A549 (cell line): ENCODE measurements at regions not wholly inside any gene's neighbourhood (a gene's known extent, or its start where the extent isn't known, plus 50 kb on each side); places are given as distances from the start of the nearest gene placed in this dataset.

Source experiments
- ATAC-seq, 2 experiments: fragments of 200-7000 bp in 1 of 2; fragments of >200 bp in 1 of 2; cut with Nextera tagmentation in 1 of 2; cut with Tn5 transposase in 1 of 2; 3 replicates each; pipeline versions ENCODE4 v1.8.0 to v1.9.1; 2018 to 2020; ENCODE audit warnings: mild to moderate bottlenecking in 1 of 2, moderate library complexity in 1 of 2
- CTCF ChIA-PET: fragments of 300-600 bp; sonication (Branson Sonifier 250); formaldehyde crosslinking; extraction: SDS; loops from one replicate; lab custom pipeline; 2021; ENCODE audit warnings: antibody characterized with exemption, inconsistent platforms; lab: Yijun Ruan, JAX
- POLR2A ChIA-PET: fragments of 350-600 bp; formaldehyde crosslinking; extraction: SDS; loops from one replicate; lab custom pipeline; 2021; ENCODE audit warnings: antibody characterized with exemption, inconsistent platforms; lab: Yijun Ruan, JAX
- DNase-seq, 2 experiments: peaks; one replicate each; pipeline versions ENCODE4 v3.0.0 to v3.0.0-alpha.2; 2011 to 2016; ENCODE audit warnings: low read depth in 1 of 2, low spot score in 1 of 2
- FAIRE-seq: peaks from 2 replicates; lab custom pipeline; 2011; peaks lifted over from hg19 to GRCh38; lab: Jason Lieb, UNC
- H3K27ac ChIP-seq, 2 experiments: fragments of >200 bp; sonication (Bioruptor Twin); formaldehyde crosslinking; 3 replicates each; pipeline ENCODE4 v1.5.1; 2016 to 2017
- H3K4me1 ChIP-seq: fragments of >200 bp; sonication (Bioruptor Twin); formaldehyde crosslinking; 3 replicates; pipeline ENCODE4 v1.6.1; 2016
- H3K4me2 ChIP-seq: fragments of >200 bp; sonication (Bioruptor Twin); formaldehyde crosslinking; 3 replicates; pipeline ENCODE4 v1.6.1; 2016
- H3K4me3 ChIP-seq: fragments of >200 bp; sonication (Bioruptor Twin); formaldehyde crosslinking; 3 replicates; pipeline ENCODE4 v1.5.1; 2016
- H3K9me3 ChIP-seq: fragments of >200 bp; sonication (Bioruptor Twin); formaldehyde crosslinking; 3 replicates; pipeline ENCODE4 v1.6.1; 2016
- BHLHE40 ChIP-seq: IDR thresholded peaks from 2 replicates; pipeline ENCODE4 v1.6.1; 2012; ENCODE audit warnings: low read depth, low read length, inconsistent platforms
- E2F6 ChIP-seq: IDR thresholded peaks from 2 replicates; pipeline ENCODE4 v1.6.1; 2012; ENCODE audit warnings: low read depth, borderline replicate concordance
- ELK1 ChIP-seq: fragments of 150-350 bp; IDR thresholded peaks from 2 replicates; pipeline ENCODE4 v1.6.1; 2014; ENCODE audit warnings: low read depth, mild to moderate bottlenecking, low read length
- ESRRA ChIP-seq: fragments of 150-350 bp; IDR thresholded peaks from 2 replicates; pipeline ENCODE4 v1.6.1; 2014; ENCODE audit warnings: mild to moderate bottlenecking, low read length, borderline replicate concordance
- FOXS1 ChIP-seq: fragments of 250-450 bp; sonication (Bioruptor Pico); IDR thresholded peaks from 2 replicates; pipeline ENCODE4 v1.5.0; 2020; ENCODE audit warnings: mild to moderate bottlenecking, moderate library complexity
- GATA3 ChIP-seq: IDR thresholded peaks from 2 replicates; pipeline ENCODE4 v1.6.1; 2012; ENCODE audit warnings: borderline replicate concordance
- HMGXB4 ChIP-seq: fragments of 250-450 bp; sonication (Bioruptor Pico); IDR thresholded peaks from 2 replicates; pipeline ENCODE4 v1.5.0; 2021; ENCODE audit warnings: mild to moderate bottlenecking, moderate library complexity, borderline replicate concordance
- HOXB13 ChIP-seq: fragments of 250-450 bp; sonication (Bioruptor Pico); IDR thresholded peaks from 2 replicates; pipeline ENCODE4 v1.5.0; 2020; ENCODE audit warnings: low read depth, mild to moderate bottlenecking, moderate library complexity
- HOXB5 ChIP-seq: fragments of 250-450 bp; sonication (Bioruptor Pico); IDR thresholded peaks from 2 replicates; pipeline ENCODE4 v1.5.0; 2020; ENCODE audit warnings: mild to moderate bottlenecking, moderate library complexity
- JUNB ChIP-seq: fragments of >200 bp; sonication (Bioruptor Twin); formaldehyde crosslinking; IDR thresholded peaks from 2 replicates; pipeline ENCODE4 v1.6.1; 2016
- KDM1A ChIP-seq: fragments of 200-600 bp; sonication (generic); IDR thresholded peaks from 2 replicates; pipeline ENCODE4 v1.6.1; 2016; ENCODE audit warnings: low read depth, mild to moderate bottlenecking
- MAX ChIP-seq: IDR thresholded peaks from 2 replicates; pipeline ENCODE4 v1.6.1; 2012
- MAZ ChIP-seq: fragments of 150-350 bp; IDR thresholded peaks from 2 replicates; pipeline ENCODE4 v1.6.1; 2014; ENCODE audit warnings: antibody characterized with exemption, low read depth, low read length, borderline replicate concordance
- NPAS2 ChIP-seq: fragments of 250-450 bp; sonication (Bioruptor Pico); IDR thresholded peaks from 2 replicates; pipeline ENCODE4 v1.8.0; 2022; ENCODE audit warnings: mild to moderate bottlenecking, moderate library complexity, borderline replicate concordance
- POLR2A ChIP-seq: IDR thresholded peaks from 2 replicates; pipeline ENCODE4 v1.6.1; 2012; ENCODE audit warnings: mild to moderate bottlenecking, low read length
- SMC3 ChIP-seq: fragments of >200 bp; sonication (Bioruptor Twin); formaldehyde crosslinking; IDR thresholded peaks from 3 replicates; pipeline ENCODE4 v1.6.1; 2018; ENCODE audit warnings: inconsistent platforms
- SREBF2 ChIP-seq: fragments of 450-650 bp; IDR thresholded peaks from 2 replicates; pipeline ENCODE4 v1.6.1; 2014; ENCODE audit warnings: mild to moderate bottlenecking, moderate library complexity
- TFCP2L1 ChIP-seq: fragments of 250-450 bp; sonication (Bioruptor Pico); IDR thresholded peaks from 2 replicates; pipeline ENCODE4 v1.5.0; 2021; ENCODE audit warnings: mild to moderate bottlenecking
- ZNF302 ChIP-seq: fragments of 250-450 bp; sonication (Bioruptor Pico); IDR thresholded peaks from 2 replicates; pipeline ENCODE4 v1.9.0; 2021; ENCODE audit warnings: inconsistent platforms, mild to moderate bottlenecking, moderate library complexity
- WGBS: methylation state at CpG from one replicate; pipeline ENCODE4 v1.1.6; 2017; ENCODE audit errors: missing lambda C conversion rate; 5-methylcytosine and 5-hydroxymethylcytosine counted together
- TF ChIP-seq, protein P1 (sequence below): fragments of >200 bp; sonication (Bioruptor Twin); formaldehyde crosslinking; IDR thresholded peaks from 2 replicates; pipeline ENCODE4 v1.6.1; 2016
- TF ChIP-seq, protein P2 (sequence below): fragments of >200 bp; sonication (Bioruptor Twin); formaldehyde crosslinking; IDR thresholded peaks from 3 replicates; pipeline ENCODE4 v1.6.1; 2016

GRCh38 chr2:200099256-200099655, 143.9 kb downstream of the MAIP1 start:
- DNase-seq (no peak), ATAC-seq (no peak), FAIRE-seq (no peak)
- TF ChIP-seq MAZ (no peak), FOXS1 (CRISPR knock-in tag) (no peak), HMGXB4 (CRISPR knock-in tag) (no peak)
- TF ChIP-seq, protein P1, sequence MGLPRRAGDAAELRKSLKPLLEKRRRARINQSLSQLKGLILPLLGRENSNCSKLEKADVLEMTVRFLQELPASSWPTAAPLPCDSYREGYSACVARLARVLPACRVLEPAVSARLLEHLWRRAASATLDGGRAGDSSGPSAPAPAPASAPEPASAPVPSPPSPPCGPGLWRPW, result no peak
- H3K4me1 ChIP-seq, result no peaks in the 10 kb centered on the region
- H3K4me3 ChIP-seq, result no peak overlapping the region
- no peak overlapping the region for H3K27ac ChIP-seq
- WGBS, result 94% methylated on average over 1 of the region's 1 CpG
- ChIA-PET CTCF (no interaction called here), POLR2A (no interaction called here)
- H3K4me2 ChIP-seq, result no peak overlapping the region
- no peaks in the 10 kb centered on the region for H3K9me3 ChIP-seq

- H3K4me2 ChIP-seq, result no peak overlapping the region
- H3K27ac ChIP-seq, result no peak overlapping the region
- H3K4me3 ChIP-seq, result no peak overlapping the region
- DNase-seq (no peak), FAIRE-seq (no peak)
- POLR2A ChIA-PET, result no interaction called here
- H3K9me3 ChIP-seq, result no peaks in the 10 kb centered on the region
- CTCF ChIA-PET, result no interaction called here
- TF ChIP-seq, protein P2, sequence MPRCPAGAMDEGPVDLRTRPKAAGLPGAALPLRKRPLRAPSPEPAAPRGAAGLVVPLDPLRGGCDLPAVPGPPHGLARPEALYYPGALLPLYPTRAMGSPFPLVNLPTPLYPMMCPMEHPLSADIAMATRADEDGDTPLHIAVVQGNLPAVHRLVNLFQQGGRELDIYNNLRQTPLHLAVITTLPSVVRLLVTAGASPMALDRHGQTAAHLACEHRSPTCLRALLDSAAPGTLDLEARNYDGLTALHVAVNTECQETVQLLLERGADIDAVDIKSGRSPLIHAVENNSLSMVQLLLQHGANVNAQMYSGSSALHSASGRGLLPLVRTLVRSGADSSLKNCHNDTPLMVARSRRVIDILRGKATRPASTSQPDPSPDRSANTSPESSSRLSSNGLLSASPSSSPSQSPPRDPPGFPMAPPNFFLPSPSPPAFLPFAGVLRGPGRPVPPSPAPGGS, result no peak
- TF ChIP-seq ZNF302 (CRISPR knock-in tag), result no peak
- no peak for TF ChIP-seq ESRRA
- TF ChIP-seq TFCP2L1 (CRISPR knock-in tag), result no peak
- no peak for TF ChIP-seq HOXB13 (CRISPR knock-in tag)
- no peak for TF ChIP-seq JUNB
- TF ChIP-seq, protein P1, result no peak
- no peak for TF ChIP-seq SMC3
- no peak for TF ChIP-seq ELK1
- no peak for TF ChIP-seq NPAS2 (CRISPR knock-in tag)
- TF ChIP-seq E2F6, result no peak
- no peak for TF ChIP-seq BHLHE40
- TF ChIP-seq POLR2A, result no peak
- TF ChIP-seq KDM1A, result no peak
- TF ChIP-seq, all 56 proteins: peak for 0
- H3K4me1 ChIP-seq, result no peaks in the 10 kb centered on the region
- ATAC-seq, result no peak
Observed at GRCh38 chr2:200100027-200100426, 144.6 kb downstream of the MAIP1 start.

DNA sequence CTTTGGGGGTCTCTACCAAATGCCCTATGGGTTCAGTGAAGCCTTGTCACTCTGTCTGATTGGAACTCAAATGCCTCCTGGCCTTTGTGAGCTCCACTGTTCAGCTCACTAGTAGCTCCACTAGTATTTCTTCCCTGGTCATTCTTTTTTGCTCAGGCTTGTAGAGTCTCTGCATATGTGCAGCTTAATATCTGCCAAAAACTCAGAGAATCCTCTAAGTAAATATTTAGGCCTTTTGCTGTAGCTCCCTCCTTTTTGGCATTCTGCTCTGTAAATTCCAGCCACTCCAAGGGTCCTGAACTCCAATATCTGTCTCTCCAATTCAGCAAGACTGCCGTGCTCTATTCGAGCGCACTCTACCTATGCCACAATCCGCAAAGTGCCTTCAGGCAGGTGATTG, 146.5 kb downstream of the MAIP1 start:
- no peaks in the 10 kb centered on the region for H3K4me1 ChIP-seq
- no peak for ATAC-seq
- CTCF ChIA-PET, result interaction anchor here (1.0 kb wide), 1 partner anchor 9 kb away, joined by 4 read pairs; no protein-coding TSS in a partner anchor
- TF ChIP-seq SREBF2 (no peak), HOXB5 (CRISPR knock-in tag) (no peak), GATA3 (no peak), ZNF302 (CRISPR knock-in tag) (no peak), ELK1 (no peak), MAX (no peak)
- TF ChIP-seq, protein P1, result no peak
- TF ChIP-seq, all 56 proteins: peak for 0
- H3K4me2 ChIP-seq, result no peak overlapping the region
- 90% methylated on average over 4 of the region's 4 CpGs for WGBS
- H3K4me3 ChIP-seq, result no peak overlapping the region
- FAIRE-seq (no peak), DNase-seq (no peak)
- POLR2A ChIA-PET, result no interaction called here
- H3K27ac ChIP-seq, result no peak overlapping the region
- no peaks in the 10 kb centered on the region for H3K9me3 ChIP-seq
